Stimulated activated CD8-positive, alpha-beta memory T cell treated with anti-CD3 and anti-CD28 coated beads, Interleukin-12 subunit alpha, Interleukin-12 subunit beta, amount 100 ng/mL, for 1 hour (primary cell): ENCODE measurements at regions not wholly inside any gene's neighbourhood (a gene's known extent, or its start where the extent isn't known, plus 50 kb on each side); places are given as distances from the start of the nearest gene placed in this dataset.

Experiments
- DNase-seq: peaks from one replicate; pipeline ENCODE4 v3.0.0-alpha.2; 2020; ENCODE audit warnings: low read depth

DNA sequence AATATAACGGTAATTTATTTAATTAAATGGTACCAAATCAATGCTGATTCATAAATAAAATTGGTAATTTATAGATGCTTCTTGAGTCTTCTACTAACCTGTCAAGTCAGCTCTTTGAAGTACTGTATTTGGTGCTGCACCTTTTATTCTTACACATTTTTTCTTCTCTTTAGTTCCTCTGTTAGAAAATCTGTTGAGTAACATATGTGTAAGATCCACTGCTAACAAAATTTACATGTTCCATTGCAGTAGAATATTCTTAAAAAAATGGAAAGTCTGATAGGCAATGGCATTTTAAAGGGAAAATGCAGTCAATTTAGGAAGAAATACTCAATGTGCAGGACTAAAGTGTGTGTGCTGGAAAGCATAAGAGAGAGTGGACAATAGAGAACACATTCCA, 936.6 kb downstream of the ZPLD1 start:
- no peak for DNase-seq

DNA sequence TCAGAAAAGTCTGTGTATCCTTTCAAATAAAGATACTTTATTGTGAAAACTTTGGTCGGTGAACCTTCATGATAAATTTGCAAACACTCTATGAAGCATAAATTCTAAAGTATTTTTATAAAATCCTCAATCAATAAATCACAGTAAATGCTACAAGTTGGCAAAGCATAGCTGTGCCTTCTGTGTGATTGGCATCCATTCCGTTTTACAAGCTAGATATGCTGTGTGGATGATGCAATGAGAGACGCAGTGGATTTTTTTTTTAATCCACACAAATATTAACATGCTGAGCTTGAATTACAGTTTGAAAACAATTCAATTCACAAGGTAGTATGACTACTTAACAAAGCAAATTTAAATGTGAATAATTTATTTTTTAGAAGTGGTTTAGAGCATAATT, 937.2 kb downstream of the ZPLD1 start:
- DNase-seq, result no peak

DNA sequence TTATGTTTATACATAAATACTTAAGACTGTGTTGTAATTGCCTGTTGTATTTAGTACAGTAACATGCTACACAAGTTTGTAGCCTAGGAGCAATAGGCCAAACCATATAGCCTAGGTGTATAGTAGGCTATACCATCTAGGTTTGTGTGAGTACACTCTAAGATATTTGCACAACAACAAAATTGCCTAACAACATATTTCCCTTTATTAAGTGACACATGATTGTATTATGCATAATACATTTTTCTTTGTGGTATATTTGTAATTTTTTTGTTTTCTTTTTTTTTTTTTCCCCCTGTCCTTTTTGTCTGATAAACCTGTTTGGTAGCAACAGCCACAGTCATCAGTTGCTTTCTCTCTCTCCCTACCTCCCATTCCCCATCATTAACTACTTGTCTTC, 945.6 kb downstream of the ZPLD1 start:
- DNase-seq, result no peak

DNA sequence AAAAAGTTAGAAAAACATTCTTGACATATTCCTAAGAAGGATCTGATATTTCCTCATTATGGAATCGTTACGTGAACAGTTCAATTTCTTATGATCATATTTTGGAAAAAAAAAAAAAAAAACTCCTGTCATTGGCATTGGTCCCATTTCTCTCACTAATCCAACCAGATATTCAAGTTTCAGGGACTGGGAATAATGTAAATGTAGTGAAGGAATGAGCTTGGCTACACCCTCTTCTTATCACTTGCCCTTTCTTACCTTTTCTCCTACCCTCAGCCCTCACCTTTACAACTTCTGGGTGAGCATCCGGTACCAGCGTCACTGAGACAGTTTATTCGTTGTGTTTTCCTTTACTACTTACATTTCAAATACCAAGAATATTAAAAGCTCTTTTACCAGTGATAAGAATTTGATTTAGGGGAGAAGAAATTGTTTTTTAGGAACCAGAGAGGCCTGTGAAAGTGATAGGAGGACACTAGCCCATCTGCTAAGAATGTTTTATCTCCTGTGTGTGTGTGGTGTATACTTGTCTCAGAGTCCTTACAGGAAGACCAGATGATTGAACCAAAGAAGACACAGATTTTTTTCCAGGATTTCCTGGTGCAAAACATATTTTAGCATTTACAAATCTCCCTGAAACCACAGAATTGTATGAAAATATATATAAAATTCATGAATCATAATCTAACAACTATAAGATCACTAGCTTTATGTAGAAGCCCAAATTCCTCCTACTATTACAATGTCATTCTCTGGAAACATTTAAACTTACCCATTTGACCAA, 946.7 kb downstream of the ZPLD1 start:
- no peak for DNase-seq

DNA sequence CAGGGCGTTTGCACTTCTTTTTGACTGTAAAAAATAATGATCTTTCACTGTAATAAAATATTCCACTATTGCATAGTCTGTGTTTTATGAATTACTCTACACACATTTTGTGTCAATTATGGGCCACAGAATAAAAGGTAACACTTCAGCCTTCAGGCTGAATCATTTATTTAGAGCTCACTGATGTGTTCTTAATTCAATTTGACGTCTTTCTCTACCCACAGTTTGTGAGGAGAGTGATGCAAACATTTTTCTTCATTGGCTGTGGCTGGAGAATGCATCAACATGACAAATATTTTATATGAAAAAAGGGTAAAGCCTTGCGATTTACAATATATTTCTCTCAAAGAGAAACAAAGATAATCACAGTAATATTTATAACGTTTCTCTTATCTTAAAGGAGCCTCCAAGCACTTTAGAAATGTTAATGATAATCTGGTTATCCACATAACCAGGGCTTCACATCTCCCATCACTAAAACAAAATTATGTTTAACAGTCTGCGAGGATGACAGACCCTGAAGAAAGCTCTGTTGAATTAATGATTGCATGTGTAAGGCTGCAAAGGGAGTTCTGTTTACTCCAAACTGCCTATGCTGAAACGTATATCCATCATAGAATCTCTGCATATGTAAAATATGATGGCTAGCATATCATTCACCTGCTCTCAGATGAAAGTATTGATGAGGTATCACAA, 951.3 kb downstream of the ZPLD1 start:
- no peak for DNase-seq

DNA sequence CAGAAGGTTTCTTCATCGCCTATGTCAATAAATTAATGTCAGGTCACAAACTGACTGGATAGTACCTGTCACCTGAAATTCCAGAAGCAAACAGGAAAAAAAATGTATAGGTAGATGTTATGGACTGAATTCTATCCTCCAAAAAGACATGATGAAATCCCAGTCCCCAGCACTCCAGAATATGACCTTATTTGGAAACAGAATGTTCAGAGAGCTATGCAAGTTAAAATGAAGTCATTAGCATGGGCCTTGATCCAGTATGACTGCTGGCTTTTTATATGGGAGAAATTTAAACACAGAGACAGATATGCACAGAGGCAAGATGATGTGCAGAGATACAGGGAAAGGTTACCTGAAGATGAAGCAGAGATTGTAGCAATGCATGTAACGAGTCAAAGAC, 953.4 kb downstream of the ZPLD1 start:
- DNase-seq, result no peak

DNA sequence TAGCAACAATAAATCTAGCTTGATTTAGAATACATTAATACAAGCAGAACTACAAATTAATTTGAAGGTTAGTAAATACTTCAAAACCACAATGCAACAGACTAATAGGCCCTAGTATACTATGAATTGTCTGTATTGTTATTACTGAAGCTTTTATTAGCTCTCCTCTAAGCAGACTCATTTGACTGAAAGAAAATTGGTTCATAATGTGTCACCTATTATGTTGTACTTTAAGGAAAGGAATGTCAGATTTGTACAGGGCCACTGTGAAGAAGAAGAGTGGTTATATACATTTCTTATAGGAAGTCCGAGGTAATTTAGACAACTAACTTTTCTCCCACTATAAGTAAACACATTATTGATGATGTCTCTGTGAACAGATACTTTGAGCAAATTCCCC, 954.5 kb downstream of the ZPLD1 start:
- DNase-seq, result no peak

DNA sequence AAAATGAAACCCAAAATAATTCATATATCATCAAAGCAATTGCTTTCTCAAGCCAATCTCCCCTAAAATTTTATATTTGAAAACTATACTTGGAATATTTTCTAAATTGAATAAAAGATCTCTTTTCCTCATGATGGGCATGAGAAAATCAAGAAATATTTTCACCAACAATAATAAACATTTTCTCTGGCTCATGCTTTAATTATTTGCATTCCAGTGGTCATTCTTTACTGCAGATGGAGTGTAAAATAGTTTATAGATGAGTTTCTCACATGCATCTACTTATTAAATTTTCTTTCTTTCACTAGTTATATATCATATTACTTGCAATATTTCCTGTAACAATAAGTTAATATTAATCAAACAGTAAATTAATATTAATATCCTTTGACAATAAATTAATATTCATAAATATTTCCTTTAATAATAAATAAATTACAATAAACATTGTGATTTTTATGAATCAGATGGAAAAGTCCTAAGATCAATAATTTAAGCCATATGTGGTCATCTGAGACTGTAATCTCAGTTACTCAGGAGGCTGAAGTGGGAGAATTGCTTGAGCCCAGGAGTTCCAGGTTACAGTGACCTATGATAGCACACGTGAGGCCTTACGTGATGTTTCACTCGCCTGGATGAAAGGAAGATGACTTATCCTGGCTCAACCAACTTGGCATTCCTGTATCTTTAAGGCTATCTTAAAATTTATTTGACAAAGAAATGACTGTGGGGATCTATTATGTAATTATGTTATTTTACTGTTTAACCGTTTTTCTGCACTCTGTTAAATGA, 958.8 kb downstream of the ZPLD1 start:
- no peak for DNase-seq

DNA sequence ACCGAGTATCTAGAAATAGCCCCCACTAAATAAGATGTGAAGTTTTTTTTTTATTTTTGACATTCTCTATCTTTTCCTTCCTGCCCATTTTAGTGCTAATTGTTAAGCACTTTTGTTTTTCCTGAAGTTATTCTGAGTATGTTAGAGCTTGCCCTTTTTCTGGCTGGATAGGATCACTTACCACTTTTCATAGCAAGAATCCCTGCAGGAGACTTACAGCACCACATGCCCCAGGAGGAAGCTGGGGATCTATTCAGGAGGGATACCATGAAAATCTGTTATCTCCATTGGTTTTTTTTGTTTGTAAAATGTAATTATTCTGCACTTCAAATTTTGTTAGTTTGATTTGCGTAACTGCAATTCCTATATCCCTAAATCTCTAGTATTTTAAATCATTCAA, 968.4 kb downstream of the ZPLD1 start:
- DNase-seq, result no peak

DNA sequence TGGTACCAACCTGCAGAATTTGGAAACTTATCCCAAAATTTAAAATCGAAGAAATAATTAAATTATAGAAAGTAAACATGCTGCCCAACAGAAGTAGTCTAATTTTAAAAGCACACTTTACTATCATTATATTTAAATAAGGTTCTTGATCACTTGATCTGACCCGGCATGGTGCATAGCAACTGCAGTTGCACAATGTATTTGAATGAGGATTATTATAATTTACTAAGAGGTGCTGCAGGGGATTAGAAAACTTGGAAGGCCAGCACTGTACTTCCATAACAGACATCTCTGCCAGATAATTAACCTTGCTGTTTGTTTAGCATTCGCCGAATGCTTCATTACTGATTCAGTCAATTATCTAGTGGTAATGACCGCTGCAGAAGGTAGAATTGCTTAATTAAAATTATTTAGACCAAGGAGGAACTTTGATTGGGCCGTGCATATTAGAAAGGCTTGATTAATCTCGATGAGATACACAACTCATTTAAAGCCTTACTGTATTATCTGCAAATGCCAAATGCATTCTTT, 971.6 kb downstream of the ZPLD1 start:
- DNase-seq, result no peak

DNA sequence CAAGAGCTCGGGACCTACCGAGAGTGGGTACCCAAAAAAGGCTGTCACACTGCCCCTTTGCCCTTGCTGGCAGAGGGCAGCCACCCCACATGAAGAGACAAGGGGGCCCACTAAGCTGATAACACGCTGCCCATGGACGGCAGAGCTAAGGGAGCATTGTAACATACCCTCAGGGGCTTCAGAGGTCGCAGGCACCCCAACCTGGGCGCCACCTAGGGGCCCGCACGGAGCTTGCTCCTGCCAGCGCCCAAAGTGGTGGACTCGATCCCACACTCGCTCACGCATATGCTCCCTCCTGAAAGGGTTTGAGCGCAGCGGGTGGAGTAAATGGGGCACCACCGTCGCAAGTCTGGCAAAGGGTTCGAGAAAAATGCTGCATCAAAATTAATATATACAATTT, 975.4 kb downstream of the ZPLD1 start:
- no peak for DNase-seq

DNA sequence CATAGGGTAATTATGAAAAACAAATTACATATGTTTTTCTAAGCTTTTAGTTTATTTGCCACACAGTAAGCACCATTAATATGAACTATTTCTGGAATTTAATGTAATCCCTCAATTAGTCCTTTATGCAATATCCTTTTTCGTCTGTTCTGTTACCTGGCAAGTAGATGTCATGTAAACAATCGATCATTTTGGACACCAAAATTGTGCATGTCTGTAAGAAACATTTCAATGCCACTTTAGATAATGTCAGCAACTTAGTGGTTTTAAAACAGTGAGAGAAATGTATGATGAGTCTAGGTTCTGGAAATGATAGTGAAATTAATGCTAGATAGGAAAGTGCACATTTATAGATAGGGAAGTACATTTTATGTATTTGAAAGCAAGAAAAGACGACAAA, 986.6 kb downstream of the ZPLD1 start:
- DNase-seq, result no peak

DNA sequence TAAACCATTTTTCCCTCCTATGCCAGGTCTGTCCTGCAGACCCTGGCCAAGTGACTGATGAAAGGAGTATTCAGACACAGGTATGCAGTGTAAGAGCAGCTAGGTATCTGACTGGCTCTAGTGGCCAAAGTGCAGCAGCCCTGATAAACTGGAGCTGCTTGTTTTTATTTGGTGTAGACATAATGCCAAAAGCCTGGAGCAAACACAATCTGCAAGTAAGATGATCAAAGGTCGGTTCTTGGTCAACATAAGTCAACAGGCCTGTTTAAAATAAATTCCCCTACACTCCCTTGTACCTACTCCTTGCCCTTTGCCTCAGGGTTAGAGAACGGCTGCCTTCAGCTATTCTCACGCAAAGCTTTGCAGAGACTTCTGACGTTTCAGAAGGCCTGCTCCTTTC, 1003.1 kb downstream of the ZPLD1 start:
- DNase-seq, result no peak

DNA sequence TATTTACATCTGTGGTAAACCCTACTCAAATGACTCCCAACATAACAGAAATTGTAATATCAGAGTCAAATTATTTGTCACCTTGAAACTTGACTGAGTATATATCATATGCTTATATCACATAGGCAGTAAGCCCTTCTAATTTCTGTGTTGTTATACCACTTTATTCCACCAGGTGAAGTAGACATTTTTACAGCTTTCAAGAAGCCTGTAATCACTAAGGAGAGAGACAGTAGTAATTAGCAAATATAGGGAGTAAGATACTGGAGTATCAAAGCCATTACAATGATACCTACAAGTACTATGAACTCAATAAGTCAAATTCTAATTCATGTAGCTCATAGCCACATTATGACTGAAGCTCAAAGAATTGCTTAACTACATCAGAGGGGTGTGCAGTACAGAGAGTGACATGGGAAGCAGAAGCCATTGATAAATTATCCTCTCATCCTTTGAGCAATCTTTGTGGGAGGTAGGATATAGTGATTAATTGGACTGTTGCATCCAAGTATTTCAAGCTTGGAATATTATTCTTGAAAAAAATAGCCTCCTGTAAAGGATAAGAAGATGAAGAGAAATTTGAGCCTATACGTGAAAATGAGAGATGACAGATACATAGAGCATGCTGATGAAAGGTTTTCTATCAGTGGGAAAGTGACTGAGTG, 1005.9 kb downstream of the ZPLD1 start:
- DNase-seq, result no peak

DNA sequence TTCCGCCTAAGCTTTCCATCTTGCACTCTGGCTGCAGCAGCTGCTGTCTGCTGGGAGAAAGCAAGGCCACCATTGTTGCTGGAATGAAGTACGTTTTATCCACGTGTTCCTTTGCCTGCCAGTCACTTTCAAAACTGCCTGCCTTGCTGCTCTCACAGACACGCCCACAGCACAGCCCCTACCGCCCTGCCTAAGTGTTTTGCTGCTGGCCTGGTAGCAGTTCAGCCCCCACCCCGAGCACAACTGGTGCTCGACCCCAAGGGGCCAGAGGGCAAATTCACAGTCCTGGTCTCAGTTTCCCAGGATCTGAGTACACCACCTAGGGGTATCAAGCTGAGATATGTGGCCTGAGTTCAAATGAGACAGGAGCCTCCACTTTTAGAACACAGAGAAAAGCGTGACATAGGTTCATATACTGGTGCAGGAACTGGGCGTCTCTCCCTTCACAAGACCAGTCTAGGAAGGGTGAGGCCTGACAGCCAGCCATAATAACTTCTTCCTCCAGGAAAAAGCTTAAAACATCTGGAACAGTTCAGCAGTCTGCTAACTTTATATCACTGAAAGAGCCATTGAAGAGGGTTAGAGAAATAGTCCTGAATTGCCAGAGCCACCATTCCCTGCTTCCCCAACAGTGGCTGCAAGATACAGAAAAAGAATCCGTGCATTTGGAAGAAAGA, 1012.3 kb downstream of the ZPLD1 start:
- DNase-seq, result no peak

DNA sequence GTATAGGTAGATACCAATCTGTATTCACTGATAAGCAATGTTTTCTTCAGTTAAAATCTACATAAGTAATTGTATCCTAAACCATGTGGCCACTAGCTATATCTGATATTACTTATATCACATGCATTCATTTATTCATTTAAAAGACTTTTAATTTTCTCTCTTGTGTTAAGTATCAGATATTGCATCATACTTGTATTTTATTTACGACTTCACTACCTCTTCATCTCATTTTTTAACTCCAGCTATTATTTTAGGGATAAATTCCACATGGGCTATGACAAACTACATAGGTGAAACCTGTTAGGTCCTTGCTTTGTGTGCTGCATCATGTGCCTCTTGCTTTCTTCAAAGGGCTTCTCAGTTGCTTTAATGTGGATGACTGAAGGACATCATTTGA, 1018.3 kb downstream of the ZPLD1 start:
- no peak for DNase-seq

DNA sequence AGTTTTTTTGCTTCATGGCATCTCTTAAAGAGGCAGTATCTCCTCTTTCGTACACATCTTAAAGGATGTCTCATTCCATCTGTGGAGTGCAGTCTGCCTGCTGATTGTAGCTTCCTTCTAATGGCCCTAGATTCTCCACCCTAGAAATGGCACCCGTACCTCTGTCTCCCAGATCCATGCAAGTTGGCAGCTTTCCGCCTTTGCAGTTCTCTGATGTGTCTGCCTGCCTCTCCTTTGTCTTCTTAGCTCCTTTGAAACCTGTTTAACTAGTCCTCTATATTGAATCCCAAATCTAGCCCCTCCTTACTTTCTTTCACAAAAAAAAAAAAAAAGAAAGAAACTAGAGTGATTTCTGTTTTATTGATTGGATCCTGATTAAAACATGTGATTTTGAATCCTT, 1025.0 kb downstream of the ZPLD1 start:
- DNase-seq, result no peak

DNA sequence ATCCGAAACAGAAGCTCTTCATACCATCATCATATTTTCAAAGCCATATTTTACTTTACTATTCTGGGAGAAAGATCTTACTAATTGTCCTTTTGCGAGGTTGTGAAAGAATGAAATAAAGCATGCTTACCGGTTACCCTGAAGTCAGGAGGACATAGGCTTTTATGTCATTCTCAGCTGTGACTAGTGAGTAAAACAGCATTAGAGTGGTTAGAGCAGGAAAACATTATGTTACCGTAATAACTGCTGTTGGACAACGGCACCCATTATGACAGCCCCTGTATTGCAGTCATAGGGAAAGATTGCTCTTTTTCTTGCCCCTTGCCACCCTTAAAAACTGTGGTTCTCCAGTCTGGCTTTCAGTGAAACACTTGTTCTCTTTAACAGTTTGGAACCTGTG, 1035.7 kb downstream of the ZPLD1 start:
- DNase-seq, result no peak

DNA sequence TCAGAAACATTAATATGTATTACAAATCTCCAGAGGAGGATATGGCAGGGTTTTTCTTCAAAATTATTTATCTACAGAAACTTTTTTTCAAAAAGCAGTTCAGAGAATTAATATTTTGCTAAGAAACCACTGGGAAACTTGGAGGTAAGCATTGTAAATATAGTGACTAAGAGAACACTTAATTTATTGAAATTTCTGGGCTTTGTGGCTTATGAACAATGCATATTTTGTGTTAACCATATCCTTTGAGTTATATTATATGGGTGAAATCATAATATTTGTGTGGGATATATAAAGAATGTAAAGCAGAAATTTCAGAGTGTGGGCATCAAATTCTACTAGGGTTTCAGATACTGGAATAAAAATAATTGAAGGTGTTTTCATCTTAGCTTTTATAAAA, 1059.2 kb downstream of the ZPLD1 start:
- DNase-seq, result no peak

DNA sequence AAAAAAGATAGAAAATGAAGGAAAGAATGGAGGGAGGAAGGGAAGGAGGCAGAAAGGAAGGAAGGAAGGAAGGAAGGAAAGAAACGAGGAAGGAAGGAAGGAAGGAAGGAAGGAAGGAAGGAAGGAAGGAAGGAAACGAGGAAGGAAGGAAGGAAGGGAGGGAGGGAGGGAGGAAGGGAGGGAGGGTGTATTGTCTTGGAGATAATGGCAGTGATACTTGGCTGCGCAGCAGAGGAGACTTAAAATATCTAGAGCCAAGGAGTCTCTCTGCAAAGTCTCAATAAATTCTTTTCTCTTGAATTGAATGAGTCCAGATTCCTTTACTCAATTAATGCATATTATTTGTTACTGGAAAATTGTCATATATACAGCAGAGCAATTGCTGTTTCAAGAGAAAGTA, 1059.7 kb downstream of the ZPLD1 start:
- DNase-seq, result no peak

DNA sequence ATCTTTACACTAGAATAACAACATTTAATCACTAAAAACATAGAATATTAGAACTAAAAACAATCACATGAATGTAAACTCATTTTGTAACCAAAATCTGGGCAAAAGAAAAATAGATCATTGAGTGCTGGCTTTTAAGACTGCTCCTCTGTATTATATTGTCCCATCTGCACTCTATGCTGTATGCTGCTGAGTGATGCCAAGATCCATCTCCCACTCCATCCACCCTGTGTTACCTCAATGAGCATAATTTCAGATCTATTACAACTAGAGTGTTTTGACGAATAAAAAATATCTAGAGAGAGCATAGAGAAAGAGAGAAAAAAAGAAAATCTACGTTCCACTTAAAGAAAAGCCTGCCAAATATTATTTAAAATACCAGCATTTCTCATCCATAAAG, 1060.4 kb downstream of the ZPLD1 start:
- no peak for DNase-seq
